D721Med (cell line): ENCODE measurements at regions not wholly inside any gene's neighbourhood (a gene's known extent, or its start where the extent isn't known, plus 50 kb on each side); places are given as distances from the start of the nearest gene placed in this dataset.

ENCODE experiments used
- DNase-seq: peaks from one replicate; pipeline ENCODE4 v3.0.0; 2011; ENCODE audit warnings: low spot score; ENCODE audit not compliant: insufficient read length
- FAIRE-seq: peaks from 2 replicates; lab custom pipeline; 2011; peaks lifted over from hg19 to GRCh38; lab: Jason Lieb, UNC
- TF ChIP-seq, protein P1 (sequence below): IDR thresholded peaks from 2 replicates; pipeline ENCODE4 v1.5.1; 2012; ENCODE audit warnings: mild to moderate bottlenecking, control low read depth; ENCODE audit not compliant: insufficient read depth; ENCODE audit errors: missing control alignments

GRCh38 chr6:139841794-139842215 lies 467.4 kb upstream of the CITED2 start:
- FAIRE-seq (no peak), DNase-seq (no peak)
- TF ChIP-seq, protein P1, sequence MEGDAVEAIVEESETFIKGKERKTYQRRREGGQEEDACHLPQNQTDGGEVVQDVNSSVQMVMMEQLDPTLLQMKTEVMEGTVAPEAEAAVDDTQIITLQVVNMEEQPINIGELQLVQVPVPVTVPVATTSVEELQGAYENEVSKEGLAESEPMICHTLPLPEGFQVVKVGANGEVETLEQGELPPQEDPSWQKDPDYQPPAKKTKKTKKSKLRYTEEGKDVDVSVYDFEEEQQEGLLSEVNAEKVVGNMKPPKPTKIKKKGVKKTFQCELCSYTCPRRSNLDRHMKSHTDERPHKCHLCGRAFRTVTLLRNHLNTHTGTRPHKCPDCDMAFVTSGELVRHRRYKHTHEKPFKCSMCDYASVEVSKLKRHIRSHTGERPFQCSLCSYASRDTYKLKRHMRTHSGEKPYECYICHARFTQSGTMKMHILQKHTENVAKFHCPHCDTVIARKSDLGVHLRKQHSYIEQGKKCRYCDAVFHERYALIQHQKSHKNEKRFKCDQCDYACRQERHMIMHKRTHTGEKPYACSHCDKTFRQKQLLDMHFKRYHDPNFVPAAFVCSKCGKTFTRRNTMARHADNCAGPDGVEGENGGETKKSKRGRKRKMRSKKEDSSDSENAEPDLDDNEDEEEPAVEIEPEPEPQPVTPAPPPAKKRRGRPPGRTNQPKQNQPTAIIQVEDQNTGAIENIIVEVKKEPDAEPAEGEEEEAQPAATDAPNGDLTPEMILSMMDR, result no peak

DNA sequence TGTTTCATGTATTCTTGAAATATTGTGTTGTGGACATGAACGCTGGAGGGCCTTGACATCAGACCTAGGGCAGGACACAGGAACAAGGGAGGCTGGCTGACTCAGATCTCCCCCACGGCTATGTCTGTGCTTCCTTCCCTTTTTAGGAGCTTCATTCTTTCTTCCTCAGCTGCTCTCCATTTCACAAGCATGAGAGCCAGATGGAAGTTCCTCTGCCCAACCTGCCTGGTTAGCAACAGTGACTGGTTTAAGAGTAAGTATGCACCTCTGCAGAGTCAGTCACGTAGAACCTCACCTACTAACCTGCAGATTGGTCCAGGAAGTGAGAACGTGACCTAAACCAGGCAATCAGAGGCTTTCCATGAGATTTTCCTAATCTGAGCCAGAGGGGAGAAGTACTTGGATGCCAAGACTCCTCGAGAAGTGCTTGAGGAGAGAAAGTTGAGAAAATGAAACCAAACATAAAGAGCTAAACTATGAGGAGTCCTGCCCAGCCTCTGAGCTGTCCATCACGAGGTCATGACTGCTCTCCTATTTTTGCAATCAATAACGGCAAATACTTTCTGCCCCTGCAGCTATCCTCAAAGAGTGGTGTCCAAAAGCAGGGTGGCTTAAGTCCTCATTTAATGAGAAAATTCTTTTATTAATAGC lies 465.2 kb upstream of the CITED2 start:
- FAIRE-seq (no peak), DNase-seq (no peak)
- TF ChIP-seq, protein P1, result no peak

GRCh38 chr6:139834232-139834631 lies 459.8 kb upstream of the CITED2 start:
- TF ChIP-seq, protein P1, result no peak
- DNase-seq (no peak), FAIRE-seq (no peak)

GRCh38 chr6:139833592-139833991 lies 459.1 kb upstream of the CITED2 start:
- DNase-seq, result no peak
- FAIRE-seq, result no peak
- TF ChIP-seq, protein P1, result no peak

DNA sequence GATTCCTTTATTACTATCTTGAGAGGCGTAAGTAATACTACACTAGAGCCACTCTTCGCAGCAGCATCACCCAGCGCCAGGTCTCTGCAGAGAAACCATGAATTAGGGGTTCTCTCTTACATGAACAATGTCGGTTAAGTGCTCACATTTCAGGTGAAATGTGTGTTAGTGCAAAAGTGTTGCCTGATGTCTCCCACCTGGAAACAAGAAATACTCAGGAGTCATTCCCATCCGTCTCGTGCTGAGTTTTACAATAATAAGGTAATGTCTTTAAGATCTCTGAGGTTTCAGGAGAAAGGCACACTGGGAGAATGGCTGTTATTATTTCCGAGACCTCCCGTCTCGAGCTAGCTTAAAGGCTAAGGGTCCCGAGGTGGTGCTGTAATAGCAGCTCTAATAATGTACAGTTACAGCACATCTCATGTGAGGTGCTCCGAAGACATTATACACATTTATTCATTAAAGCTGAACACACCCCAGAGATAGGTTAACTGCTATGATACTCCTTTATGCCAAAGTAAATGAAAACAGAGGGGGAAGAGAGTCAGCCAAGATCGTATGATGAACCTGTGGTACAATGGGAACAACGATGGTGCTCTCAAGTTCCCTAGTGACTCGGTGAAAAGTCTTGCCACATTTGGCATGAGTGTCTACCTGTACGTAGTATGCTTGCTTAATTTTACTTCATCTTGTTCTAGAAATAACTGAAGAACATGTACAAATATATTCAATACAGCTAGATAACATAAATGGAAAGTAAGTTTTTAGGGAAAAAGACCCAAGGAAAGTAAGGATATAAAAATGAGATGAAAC lies 458.3 kb upstream of the CITED2 start:
- TF ChIP-seq, protein P1, result no peak
- DNase-seq (no peak), FAIRE-seq (no peak)

DNA sequence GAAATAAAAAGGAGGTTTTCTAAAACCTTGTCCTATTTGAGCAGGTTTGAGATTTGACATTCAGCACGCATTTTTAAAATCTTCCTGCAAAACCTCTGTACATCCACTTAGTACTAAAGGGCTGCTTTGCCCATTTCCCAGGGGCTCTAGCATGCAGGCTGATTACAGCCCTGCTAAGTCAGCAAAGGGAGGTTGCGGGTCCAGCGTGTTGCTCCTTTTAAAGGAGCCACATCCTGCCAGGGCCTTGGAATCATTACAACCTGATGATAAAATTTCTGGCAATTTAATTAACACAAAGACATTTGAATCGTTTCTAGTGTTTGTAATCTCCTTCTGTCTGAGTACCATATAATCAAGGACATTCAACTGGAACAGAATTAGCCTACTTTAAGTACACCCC lies 455.1 kb upstream of the CITED2 start:
- DNase-seq, result no peak
- TF ChIP-seq, protein P1, result no peak
- FAIRE-seq, result no peak
